ENCODE measurements at regions not wholly inside any gene's neighbourhood (a gene's known extent, or its start where the extent isn't known, plus 50 kb on each side); places are given as distances from the start of the nearest gene placed in this dataset.
"Not testable (repeated sequence)": the region's sequence is repeated elsewhere in the genome, so short reads cannot be mapped to it uniquely, and the experiment has no call there.

- DNase-seq (ENCODE audit: low spot score) = peak; percentile 65
These were observed 90.0 kb upstream of the IFNGR1 start for GRCh38 chr6:137309078-137309762.

DNA sequence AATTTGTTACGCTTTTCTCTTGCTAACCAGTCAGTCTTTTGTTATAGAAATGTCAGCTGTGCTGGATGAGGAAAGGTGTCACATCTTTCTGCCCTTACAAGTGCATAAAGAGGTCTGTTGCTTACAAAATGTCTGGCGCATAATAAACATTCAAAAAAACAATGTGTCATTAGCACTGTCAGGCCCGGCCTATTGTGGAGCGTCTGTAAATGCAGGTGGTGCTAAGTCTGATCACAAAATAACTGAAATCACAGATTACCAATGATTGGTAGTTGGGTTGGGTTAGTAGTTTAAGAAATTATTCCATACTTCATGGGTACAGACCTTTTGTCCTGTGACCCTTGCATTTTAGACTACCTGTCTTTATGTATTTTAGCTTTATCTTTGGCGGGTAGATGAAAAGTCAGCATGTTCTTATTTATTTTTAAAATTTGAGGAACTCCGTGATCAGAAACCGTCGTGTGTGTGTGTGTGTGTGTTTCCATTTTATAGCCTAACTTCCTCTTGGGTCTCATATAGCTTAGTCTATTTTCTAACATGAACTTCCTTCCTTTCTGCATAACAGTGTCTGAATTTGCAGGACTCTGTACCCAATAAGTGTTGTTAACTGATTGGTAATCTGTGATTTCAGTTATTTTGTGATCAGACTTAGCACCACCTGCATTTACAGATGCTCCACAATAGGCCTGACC is 88.1 kb upstream of the IFNGR1 start:
- DNase-seq (ENCODE audit: low spot score) = peak; percentile 41

GRCh38 chr6:137305691-137306090 is 86.5 kb upstream of the IFNGR1 start:
- DNase-seq (ENCODE audit: low spot score) = no peak

DNA sequence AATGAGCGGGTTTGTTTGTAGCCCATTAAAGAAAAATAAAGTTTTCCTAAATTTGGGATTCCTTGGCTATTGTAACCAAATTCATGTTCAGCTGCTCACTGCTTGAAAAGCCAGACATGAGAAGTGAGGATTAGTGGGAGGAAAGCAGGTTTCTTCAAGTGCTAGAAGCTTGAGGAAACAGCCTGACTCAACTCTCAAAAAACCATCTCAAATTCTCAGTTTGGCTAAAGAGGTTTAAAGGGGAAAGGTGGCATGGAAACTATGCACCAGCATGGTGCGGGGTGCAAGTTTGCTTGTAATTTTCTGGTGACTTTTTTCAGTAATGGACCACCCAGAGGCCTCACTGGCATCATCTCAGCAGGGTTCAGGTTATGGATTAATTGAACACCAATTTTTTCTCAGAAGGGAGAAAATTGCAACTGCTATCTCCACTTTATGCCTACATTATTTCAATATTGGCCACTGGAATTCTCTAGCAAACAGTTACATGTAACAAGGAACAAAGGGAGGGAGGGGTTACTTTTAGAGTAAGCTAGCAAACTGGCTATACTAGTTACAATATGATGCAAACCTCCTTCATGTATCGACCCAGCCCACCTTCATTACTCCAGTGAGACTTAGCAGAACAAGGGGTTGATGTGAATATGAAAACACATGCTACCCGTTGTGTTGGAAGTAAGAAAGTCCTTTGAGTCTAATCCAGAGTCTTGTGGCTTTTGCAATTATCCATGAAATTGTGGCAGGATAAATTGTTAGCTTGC is 85.0 kb upstream of the IFNGR1 start:
- DNase-seq (ENCODE audit: low spot score) = no peak

GRCh38 chr6:137303441-137303840 is 84.3 kb upstream of the IFNGR1 start:
- DNase-seq (ENCODE audit: low spot score) = no peak

- DNase-seq (ENCODE audit: low spot score) = no peak
These were observed 80.5 kb upstream of the IFNGR1 start for GRCh38 chr6:137299681-137300080.

DNA sequence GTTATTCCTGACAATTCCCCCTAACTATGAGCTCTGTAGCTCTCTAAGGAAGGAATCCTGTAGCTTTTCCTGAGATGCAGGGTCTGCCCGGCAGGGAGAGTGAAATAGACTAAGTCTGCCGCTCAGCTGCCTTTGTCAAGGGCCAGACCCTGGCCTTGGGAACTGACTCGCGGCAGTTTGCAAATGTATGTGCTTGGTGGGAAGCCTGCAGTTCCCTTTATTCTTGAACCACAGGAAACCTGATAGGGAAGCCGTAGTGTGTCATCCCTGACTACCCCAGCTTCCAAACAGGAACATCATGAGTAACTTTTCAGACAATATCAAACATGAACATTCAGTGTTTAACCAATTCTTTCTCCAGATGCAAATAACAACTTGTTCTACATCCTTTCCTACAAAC is 78.7 kb upstream of the IFNGR1 start:
- DNase-seq (ENCODE audit: low spot score) = peak; percentile 35

DNA sequence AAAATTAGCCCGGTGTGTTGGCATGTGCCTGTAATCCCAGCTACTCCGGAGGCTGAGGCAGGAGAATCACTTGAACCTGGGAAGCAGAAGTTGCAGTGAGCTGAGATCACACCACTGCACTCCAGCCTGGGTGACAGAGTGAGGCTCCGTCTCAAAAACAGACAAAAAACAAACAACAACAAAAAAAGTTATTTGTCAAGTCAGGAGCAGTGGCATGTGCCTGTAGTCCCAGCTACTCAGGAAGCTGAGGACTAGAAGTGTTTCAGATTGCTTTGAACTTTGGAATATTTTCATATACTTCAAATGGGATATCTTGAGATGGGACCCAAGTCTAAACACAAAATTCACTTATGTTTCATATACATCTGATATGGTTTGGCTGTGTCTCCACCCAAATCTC is 73.1 kb upstream of the IFNGR1 start:
- DNase-seq (ENCODE audit: low spot score) = not testable (repeated sequence)

DNA sequence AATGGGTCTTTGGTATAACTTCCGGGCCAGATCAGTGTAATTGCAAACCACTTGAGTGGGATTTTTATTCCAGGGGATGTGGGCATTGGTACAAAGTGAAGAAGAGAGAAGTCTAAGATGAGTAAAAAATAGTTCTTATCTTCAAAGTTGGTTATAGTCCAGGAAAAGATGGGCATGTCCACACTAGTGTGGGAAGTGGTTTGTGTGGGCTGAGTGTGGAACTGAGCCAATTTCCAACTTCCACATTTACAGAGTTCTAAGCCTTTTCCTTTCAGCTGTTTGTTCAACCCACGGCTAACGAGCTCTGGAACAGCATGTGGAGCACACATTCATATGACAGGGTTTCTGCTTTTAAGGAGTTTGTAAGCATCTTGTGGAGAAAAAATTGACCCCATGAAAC is 72.3 kb upstream of the IFNGR1 start:
- DNase-seq (ENCODE audit: low spot score) = peak; percentile 66

DNA sequence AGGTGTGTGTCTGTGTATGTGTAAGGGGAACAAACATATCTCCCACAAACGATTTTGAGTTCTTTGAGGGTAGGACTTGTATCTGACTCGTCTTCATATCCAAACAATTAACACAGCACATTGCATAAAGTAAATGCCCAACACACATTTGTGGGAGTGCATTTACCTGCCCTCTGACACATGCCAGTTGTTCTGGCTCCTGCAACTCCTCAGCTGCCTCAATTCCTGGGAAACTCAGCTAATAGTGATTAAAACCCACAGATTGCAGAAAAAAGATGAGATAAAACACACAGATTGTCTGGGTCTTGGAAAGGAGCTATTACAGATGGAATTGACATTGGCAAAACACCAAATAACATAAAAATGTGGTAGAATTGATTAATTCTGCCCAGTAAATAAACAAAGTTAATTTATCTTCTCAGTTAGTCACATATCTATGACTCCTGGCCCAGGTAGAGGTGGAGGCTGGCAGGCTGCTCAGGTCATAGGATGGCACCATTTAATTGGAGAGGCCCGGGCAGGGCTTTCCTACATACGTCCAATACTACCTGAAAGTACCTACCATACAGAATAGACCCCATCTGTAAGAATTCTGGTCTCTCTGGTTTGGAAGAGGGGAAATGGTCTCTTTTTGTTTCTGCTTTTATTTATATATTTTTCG is 71.5 kb upstream of the IFNGR1 start:
- DNase-seq (ENCODE audit: low spot score) = no peak

DNA sequence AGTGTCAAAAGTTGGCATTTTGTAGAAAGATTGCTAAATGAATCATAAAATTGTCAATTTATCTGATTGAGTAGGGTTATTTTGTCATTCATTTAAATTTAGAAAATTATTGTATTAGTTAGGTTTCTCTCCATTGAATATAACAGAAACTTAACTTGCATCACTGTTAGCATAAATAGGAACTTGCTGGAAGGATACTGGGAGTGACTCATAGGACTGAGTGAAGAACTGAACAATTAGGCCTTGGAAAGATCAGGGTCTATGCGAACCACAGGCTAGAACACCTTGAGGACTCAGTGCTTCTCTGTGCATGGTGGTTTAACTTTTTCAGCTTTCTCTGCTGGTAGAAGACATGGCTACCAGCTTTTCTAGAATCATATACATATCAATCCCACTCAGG is 67.7 kb upstream of the IFNGR1 start:
- DNase-seq (ENCODE audit: low spot score) = no peak

GRCh38 chr6:137286368-137286767 is 67.2 kb upstream of the IFNGR1 start:
- no peak for DNase-seq (ENCODE audit: low spot score)

GRCh38 chr6:137284811-137285110 is 65.6 kb upstream of the IFNGR1 start:
- no peak for DNase-seq (ENCODE audit: low spot score)

GRCh38 chr6:137283940-137284810 is 65.0 kb upstream of the IFNGR1 start:
- peak; percentile 49 for DNase-seq (ENCODE audit: low spot score)

GRCh38 chr6:137283080-137283479 is 63.9 kb upstream of the IFNGR1 start:
- DNase-seq (ENCODE audit: low spot score) = no peak

- peak; percentile 37 for DNase-seq (ENCODE audit: low spot score)
These were observed 63.1 kb upstream of the IFNGR1 start for GRCh38 chr6:137282254-137282653.

- DNase-seq (ENCODE audit: low spot score) = not testable (repeated sequence)
These were observed 60.1 kb upstream of the IFNGR1 start for GRCh38 chr6:137279279-137279678.

DNA sequence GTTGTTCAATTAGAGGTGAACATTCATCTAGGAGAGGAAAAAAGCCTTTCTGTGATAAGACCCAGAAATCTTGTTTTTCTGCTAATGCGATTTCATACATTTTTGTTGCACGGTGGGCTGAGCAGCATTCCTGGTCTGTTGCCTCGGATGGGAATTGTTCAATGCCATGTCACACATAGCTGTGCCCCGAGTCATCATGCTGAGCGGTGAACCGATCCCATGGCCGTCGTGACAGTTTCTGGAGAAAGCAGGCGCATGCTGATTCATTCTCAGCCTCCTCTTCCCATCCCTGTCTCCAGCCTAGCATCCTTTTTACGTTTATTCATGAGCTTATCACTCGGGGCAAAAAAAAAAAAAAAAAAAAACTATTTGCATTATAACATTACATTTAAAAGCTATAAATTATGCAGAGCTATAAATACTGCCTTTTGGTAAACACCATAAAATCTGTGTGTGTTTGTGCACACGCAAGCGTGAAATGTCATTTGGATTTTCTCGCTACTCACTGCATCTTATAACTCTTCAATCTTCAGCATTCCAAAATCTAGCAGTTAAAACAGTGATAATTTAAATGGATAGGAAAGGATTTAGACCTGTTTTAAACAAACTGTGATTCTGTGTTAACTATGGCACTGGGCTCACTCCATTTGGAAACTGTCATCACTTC is 58.9 kb upstream of the IFNGR1 start:
- no peak for DNase-seq (ENCODE audit: low spot score)

GRCh38 chr6:137272403-137272802 is 53.2 kb upstream of the IFNGR1 start:
- DNase-seq (ENCODE audit: low spot score) = no peak

DNA sequence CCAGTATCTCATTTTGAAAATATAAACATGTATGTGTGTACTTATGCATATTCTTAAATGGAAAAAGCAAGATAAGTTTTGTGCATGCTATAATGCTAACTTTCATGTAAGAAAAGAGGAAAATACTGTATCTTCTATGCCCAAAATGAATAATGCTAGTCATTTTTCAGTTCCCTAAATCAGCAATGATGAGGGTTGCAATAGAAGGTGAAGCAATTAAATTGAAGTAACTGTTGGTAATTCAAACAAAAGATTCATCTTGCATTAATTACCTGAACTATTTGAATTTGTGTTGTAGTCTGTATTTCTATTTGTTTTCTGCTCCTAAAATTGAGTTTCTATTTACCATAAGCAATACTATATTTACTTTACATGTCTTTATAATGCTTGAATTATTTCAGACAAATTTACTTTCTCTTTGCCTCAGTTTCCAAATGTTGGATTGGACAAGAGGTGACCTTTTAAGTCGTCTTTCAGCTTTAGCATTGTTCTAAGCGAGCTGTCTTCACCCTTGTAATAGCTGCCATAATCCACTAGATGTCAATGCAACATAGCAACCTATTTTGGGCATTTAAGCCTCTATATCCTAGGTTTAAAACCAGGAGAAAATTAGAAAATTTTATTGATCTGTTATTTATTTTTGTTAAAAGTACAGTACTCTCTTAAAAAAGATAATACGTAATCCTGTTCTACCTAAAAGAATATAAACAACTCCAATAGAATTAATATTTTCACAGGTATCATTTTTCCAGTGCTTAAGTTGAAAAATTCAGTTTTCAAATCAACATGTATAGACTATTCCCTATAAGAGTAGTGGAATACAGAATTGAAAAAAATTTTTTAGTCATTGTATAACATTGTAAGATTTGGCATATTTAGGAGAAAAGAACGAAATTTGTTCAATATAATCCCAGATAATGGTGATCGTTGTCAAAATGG is 52.3 kb upstream of the IFNGR1 start:
- peak; percentile 71 for DNase-seq (ENCODE audit: low spot score)

Measured in globus pallidus (tissue), 1 donor.